Breast epithelium (tissue), 4 donors: ENCODE measurements at regions not wholly inside any gene's neighbourhood (a gene's known extent, or its start where the extent isn't known, plus 50 kb on each side); places are given as distances from the start of the nearest gene placed in this dataset.

ENCODE experiments used
- DNase-seq, 2 donors: peaks; one replicate each; pipeline ENCODE4 v3.0.0-alpha.2; 2019; ENCODE audit warnings: low spot score in 2 of 2
- H3K27ac ChIP-seq, 2 donors: fragments of 200-600 bp; sonication (generic) in 1 of 2; one replicate each; pipeline ENCODE4 v1.5.1; 2016 to 2019; ENCODE audit warnings: mild to moderate bottlenecking in 1 of 2
- H3K27me3 ChIP-seq, 2 donors: fragments of 200-600 bp; sonication (generic) in 1 of 2; one replicate each; pipeline versions ENCODE4 v1.5.1 to v1.6.0; 2017 to 2019; ENCODE audit warnings: control low read depth in 1 of 2, mild to moderate bottlenecking in 1 of 2
- H3K36me3 ChIP-seq: fragments of 200-600 bp; one replicate; pipeline ENCODE4 v1.5.1; 2019
- H3K4me1 ChIP-seq, 2 donors: fragments of 200-600 bp; sonication (generic); one replicate each; pipeline ENCODE4 v1.5.1; 2016 to 2019; ENCODE audit warnings: control low read depth in 1 of 2
- H3K4me3 ChIP-seq, 3 donors: fragments of 200-600 bp; sonication (generic); 1 replicate in 2 of 3; 2 replicates in 1 of 3; pipeline ENCODE4 v1.5.1; 2016 to 2019; ENCODE audit warnings: mild to moderate bottlenecking in 3 of 3, moderate library complexity in 2 of 3
- H3K9me3 ChIP-seq, 2 donors: fragments of 200-600 bp; sonication (generic) in 1 of 2; one replicate each; pipeline ENCODE4 v1.5.1; 2016 to 2019; ENCODE audit warnings: control low read depth in 1 of 2
- POLR2A ChIP-seq: fragments of 450-650 bp; IDR thresholded peaks from one replicate; pipeline ENCODE4 v1.6.1; 2016; ENCODE audit warnings: antibody characterized with exemption, mild to moderate bottlenecking, moderate library complexity
- POLR2AphosphoS5 ChIP-seq, 3 donors: sonication (generic); formaldehyde crosslinking; IDR thresholded peaks; one replicate each; pipeline ENCODE4 v1.6.1; 2017; ENCODE audit warnings: antibody characterized with exemption in 3 of 3
- intact Hi-C: fragments of 100-400 bp; cut with DNase I; formaldehyde crosslinking; loops from one replicate; pipeline ENCODE4 v1.15.1; 2023; ENCODE audit warnings: low total_unique reads
- TF ChIP-seq, protein P1 (sequence below), 3 donors: fragments of 450-650 bp; IDR thresholded peaks; one replicate each; pipeline ENCODE4 v1.5.1; 2016 to 2017; ENCODE audit warnings: antibody characterized with exemption in 3 of 3, mild to moderate bottlenecking in 3 of 3, moderate library complexity in 3 of 3

DNA sequence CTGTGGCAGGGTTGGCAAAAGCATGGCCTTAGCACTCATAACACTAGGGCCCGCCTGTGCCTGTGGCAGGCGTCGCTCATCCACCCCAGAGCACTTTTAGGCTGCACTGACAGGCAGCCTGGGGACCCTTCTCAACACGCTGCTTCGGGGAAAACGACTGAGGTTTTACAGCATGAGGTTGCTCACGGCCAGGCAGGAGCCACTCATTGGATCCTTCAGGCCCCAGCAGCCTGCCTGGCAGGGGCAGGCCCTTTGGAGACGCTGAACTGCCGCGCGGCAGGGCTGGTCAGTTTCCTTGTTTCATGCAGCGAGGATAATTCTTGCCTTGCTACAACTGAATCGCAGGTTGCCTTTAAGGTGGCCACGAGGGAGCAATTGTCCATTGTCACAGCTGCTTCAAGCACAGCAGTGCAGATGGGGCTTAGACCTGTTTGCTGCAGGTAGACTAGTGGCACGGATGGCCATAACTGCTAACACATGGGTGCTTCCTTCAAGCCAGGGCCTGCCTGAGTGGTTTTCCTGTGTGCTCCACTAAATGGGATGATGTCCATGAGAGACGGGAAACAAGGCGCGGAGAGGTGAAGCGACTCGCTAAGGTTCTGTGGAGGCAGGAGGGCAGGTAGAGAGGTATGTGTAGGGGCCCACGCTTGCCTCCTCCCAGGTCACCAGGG is 49.9 kb upstream of the HS6ST1 start:
- intact Hi-C loops, result no loop called here
- no peaks in the 10 kb centered on the region for H3K9me3 ChIP-seq
- no peaks in the 10 kb centered on the region for H3K27me3 ChIP-seq
- peak overlapping the region in 1 of 2 donors; percentile 61 for H3K27ac ChIP-seq
- H3K4me3 ChIP-seq, result no peak overlapping the region
- no peaks in the 10 kb centered on the region for H3K4me1 ChIP-seq
- no peaks in the 10 kb centered on the region for H3K36me3 ChIP-seq
- no peak for TF ChIP-seq POLR2A
- TF ChIP-seq POLR2AphosphoS5 (IDR thresholded peaks at IDR 0.05), result no peak
- TF ChIP-seq, protein P1, sequence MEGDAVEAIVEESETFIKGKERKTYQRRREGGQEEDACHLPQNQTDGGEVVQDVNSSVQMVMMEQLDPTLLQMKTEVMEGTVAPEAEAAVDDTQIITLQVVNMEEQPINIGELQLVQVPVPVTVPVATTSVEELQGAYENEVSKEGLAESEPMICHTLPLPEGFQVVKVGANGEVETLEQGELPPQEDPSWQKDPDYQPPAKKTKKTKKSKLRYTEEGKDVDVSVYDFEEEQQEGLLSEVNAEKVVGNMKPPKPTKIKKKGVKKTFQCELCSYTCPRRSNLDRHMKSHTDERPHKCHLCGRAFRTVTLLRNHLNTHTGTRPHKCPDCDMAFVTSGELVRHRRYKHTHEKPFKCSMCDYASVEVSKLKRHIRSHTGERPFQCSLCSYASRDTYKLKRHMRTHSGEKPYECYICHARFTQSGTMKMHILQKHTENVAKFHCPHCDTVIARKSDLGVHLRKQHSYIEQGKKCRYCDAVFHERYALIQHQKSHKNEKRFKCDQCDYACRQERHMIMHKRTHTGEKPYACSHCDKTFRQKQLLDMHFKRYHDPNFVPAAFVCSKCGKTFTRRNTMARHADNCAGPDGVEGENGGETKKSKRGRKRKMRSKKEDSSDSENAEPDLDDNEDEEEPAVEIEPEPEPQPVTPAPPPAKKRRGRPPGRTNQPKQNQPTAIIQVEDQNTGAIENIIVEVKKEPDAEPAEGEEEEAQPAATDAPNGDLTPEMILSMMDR (IDR thresholded peaks at IDR 0.05), result no peak
- DNase-seq, result no peak

DNA sequence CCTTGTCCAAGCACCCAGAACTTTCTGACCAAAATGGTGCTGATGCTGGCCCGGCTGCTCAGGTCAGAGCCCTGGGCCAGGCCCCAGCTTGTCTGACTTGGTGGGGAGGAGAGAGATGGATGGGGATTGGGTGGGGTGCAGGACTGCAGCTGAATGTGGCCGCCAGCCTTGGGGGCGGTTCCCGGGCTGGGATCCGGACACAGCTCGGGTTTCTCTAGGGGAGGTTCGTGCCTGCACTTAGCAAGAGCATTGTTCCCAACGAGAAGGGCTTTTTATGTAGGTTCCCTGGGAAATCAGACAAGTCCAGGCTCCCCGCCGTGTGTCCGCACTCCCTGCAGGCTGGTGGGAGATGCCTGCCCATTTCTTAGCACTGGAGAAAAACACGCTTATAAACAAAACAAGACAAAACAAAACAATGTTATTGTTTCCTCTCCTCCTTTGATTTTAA is 50.5 kb upstream of the HS6ST1 start:
- intact Hi-C loops, result no loop called here
- no peak for DNase-seq
- Histone ChIP-seq H3K9me3 (no peaks in the 10 kb centered on the region), H3K27me3 (no peaks in the 10 kb centered on the region), H3K4me3 (no peak overlapping the region), H3K36me3 (no peaks in the 10 kb centered on the region), H3K4me1 (no peaks in the 10 kb centered on the region), H3K27ac (peak overlapping the region; percentile 45 to 61)
- TF ChIP-seq, protein P1 (IDR thresholded peaks at IDR 0.05), result no peak
- TF ChIP-seq POLR2AphosphoS5 (IDR thresholded peaks at IDR 0.05) (no peak), POLR2A (no peak)

DNA sequence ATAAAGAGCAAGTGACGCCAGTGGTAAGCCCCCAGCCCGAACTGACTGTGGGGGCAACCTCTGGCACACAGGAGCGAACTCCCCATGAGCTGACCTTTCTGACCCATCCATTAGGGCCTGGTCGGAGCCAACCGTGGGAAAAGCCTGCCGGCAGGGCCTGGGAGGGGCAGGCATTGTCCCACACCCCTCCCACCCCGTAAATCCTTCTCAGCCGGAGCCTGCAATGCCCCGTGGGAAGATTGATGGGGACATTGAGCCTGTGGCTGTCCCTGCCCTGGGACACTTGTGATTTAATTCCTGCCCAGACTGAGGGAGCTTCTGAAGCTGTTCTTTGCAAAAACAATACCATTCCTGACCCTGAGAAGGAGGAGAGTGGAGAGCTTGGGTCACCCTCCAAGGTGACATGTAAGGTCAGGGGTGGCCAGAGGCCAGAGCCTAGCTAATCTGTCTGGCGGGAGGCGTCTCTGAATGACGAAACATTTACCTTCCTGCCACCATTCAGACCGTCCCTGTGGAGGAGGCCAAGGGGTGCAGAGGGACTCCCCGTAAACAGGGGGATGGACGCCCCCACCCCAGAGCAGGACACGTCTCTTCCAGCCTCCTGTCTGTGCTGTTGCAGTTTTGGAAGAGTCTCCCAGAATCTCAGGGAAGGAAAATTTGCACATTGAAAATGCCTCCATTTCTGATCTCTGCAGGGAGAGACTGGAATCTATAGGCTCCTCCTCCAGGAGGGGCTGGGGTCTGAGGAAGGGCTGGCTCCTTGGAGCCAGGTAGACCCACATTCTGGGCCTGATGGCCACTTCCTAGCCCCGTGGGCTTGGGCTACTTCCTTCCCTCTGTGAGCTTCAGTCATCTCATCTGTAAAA is 51.2 kb upstream of the HS6ST1 start:
- H3K4me3 ChIP-seq, result no peak overlapping the region
- H3K4me1 ChIP-seq, result no peaks in the 10 kb centered on the region
- TF ChIP-seq POLR2A, result no peak
- TF ChIP-seq, protein P1 (IDR thresholded peaks at IDR 0.05), result no peak
- TF ChIP-seq POLR2AphosphoS5 (IDR thresholded peaks at IDR 0.05), result no peak
- intact Hi-C loops, result no loop called here
- H3K36me3 ChIP-seq, result no peaks in the 10 kb centered on the region
- peak overlapping the region; percentile 45 to 61 for H3K27ac ChIP-seq
- H3K27me3 ChIP-seq, result no peaks in the 10 kb centered on the region
- no peaks in the 10 kb centered on the region for H3K9me3 ChIP-seq
- DNase-seq, result no peak

DNA sequence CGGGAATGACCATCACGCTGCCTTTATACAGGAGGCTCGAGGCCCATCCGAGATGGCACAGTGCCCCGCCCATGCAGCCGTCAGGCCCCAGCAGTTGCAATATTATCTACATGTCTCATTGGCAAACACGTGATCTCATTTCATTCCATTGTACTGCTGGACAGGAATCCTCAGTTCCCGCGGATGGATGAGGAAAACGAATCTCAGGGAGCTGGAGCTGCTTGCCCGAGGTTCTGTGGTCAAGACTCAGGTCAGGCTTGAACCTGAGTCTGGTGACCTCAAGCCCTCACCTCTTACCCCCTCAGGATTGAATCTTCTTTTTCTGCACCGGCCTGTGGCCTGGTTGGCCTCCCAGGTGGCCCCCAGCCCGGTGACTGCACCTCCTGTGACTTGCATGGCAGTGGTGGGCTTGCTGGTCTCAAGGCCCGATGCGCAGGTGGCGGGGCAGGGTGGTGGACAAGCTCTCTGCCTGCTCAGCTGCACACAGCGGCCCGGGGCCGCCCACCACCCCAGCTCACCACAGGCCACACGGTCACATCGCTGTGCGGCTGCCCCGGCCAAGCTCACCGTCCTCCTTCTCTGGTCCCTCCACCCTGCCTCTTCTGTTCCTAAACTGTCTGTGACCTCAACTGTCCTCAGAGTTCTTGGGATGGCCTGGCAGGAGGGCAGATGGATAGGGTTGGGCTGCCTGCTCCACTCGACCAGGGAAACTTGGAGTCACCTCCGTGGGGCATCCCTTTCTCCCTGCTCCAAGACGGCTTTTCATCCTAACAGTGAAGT is 52.0 kb upstream of the HS6ST1 start:
- H3K36me3 ChIP-seq, result no peaks in the 10 kb centered on the region
- TF ChIP-seq POLR2AphosphoS5 (IDR thresholded peaks at IDR 0.05) (no peak), POLR2A (no peak)
- TF ChIP-seq, protein P1 (IDR thresholded peaks at IDR 0.05), result no peak
- H3K9me3 ChIP-seq, result no peaks in the 10 kb centered on the region
- intact Hi-C loops, result no loop called here
- H3K4me1 ChIP-seq, result no peaks in the 10 kb centered on the region
- no peak overlapping the region for H3K4me3 ChIP-seq
- no peak for DNase-seq
- H3K27ac ChIP-seq, result peak overlapping the region; percentile 45 to 61
- no peaks in the 10 kb centered on the region for H3K27me3 ChIP-seq
